ENCODE measurements at regions not wholly inside any gene's neighbourhood (a gene's known extent, or its start where the extent isn't known, plus 50 kb on each side); places are given as distances from the start of the nearest gene placed in this dataset.
"Not testable (repeated sequence)": the region's sequence is repeated elsewhere in the genome, so short reads cannot be mapped to it uniquely, and the experiment has no call there.

GRCh38 chr17:71759422-71760060 lies 361.3 kb upstream of the SOX9 start:
- DNase-seq (ENCODE audit: low read depth in 4 of 4, low spot score in 3 of 4) = no peak

- no peak for DNase-seq (ENCODE audit: low read depth in 4 of 4, low spot score in 3 of 4)
Observed at GRCh38 chr17:71760062-71760720, 360.6 kb upstream of the SOX9 start.

GRCh38 chr17:71762526-71762925 lies 358.3 kb upstream of the SOX9 start:
- no peak for DNase-seq (ENCODE audit: low read depth in 4 of 4, low spot score in 3 of 4)

GRCh38 chr17:71764505-71764904 lies 356.3 kb upstream of the SOX9 start:
- no peak for DNase-seq (ENCODE audit: low read depth in 4 of 4, low spot score in 3 of 4)

- peak; percentile 16 to 55 (median 43) for DNase-seq (ENCODE audit: low read depth in 4 of 4, low spot score in 3 of 4)
Observed at GRCh38 chr17:71765437-71765836, 355.4 kb upstream of the SOX9 start.

GRCh38 chr17:71769850-71770249 lies 351.0 kb upstream of the SOX9 start:
- no peak for DNase-seq (ENCODE audit: low read depth in 4 of 4, low spot score in 3 of 4)

GRCh38 chr17:71777048-71777640 lies 343.7 kb upstream of the SOX9 start:
- no peak for DNase-seq (ENCODE audit: low read depth in 4 of 4, low spot score in 3 of 4)

- DNase-seq (ENCODE audit: low read depth in 4 of 4, low spot score in 3 of 4) = no peak
Observed at GRCh38 chr17:71779482-71779881, 341.3 kb upstream of the SOX9 start.

- DNase-seq (ENCODE audit: low read depth in 4 of 4, low spot score in 3 of 4) = no peak
Observed at GRCh38 chr17:71780596-71780995, 340.2 kb upstream of the SOX9 start.

- DNase-seq (ENCODE audit: low read depth in 4 of 4, low spot score in 3 of 4) = not testable (repeated sequence)
Observed at GRCh38 chr17:71782021-71782420, 338.8 kb upstream of the SOX9 start.

GRCh38 chr17:71790791-71791190 lies 330.0 kb upstream of the SOX9 start:
- no peak for DNase-seq (ENCODE audit: low read depth in 4 of 4, low spot score in 3 of 4)

GRCh38 chr17:71791311-71791710 lies 329.5 kb upstream of the SOX9 start:
- DNase-seq (ENCODE audit: low read depth in 4 of 4, low spot score in 3 of 4) = no peak

GRCh38 chr17:71792966-71793365 lies 327.9 kb upstream of the SOX9 start:
- peak in 1 of 4 donors; percentile 2 for DNase-seq (ENCODE audit: low read depth in 4 of 4, low spot score in 3 of 4)

- no peak for DNase-seq (ENCODE audit: low read depth in 4 of 4, low spot score in 3 of 4)
Observed at GRCh38 chr17:71793518-71793917, 327.3 kb upstream of the SOX9 start.

- DNase-seq (ENCODE audit: low read depth in 4 of 4, low spot score in 3 of 4) = no peak
Observed at GRCh38 chr17:71798701-71799100, 322.1 kb upstream of the SOX9 start.

- DNase-seq (ENCODE audit: low read depth in 4 of 4, low spot score in 3 of 4) = no peak
Observed at GRCh38 chr17:71799657-71800056, 321.2 kb upstream of the SOX9 start.

- no peak for DNase-seq (ENCODE audit: low read depth in 4 of 4, low spot score in 3 of 4)
Observed at GRCh38 chr17:71801301-71801700, 319.5 kb upstream of the SOX9 start.

- DNase-seq (ENCODE audit: low read depth in 4 of 4, low spot score in 3 of 4) = no peak
Observed at GRCh38 chr17:71802663-71803062, 318.2 kb upstream of the SOX9 start.

GRCh38 chr17:71803656-71804284 lies 317.1 kb upstream of the SOX9 start:
- DNase-seq (ENCODE audit: low read depth in 4 of 4, low spot score in 3 of 4) = no peak

GRCh38 chr17:71809537-71809936 lies 311.3 kb upstream of the SOX9 start:
- DNase-seq (ENCODE audit: low read depth in 4 of 4, low spot score in 3 of 4) = no peak

- DNase-seq (ENCODE audit: low read depth in 4 of 4, low spot score in 3 of 4) = not testable (repeated sequence)
Observed at GRCh38 chr17:71813861-71814260, 307.0 kb upstream of the SOX9 start.

GRCh38 chr17:71821511-71821910 lies 299.3 kb upstream of the SOX9 start:
- no peak for DNase-seq (ENCODE audit: low read depth in 4 of 4, low spot score in 3 of 4)

All from right renal pelvis (tissue), 4 donors.